Lower leg skin (tissue), 4 donors: ENCODE measurements at regions not wholly inside any gene's neighbourhood (a gene's known extent, or its start where the extent isn't known, plus 50 kb on each side); places are given as distances from the start of the nearest gene placed in this dataset.

Source experiments
- DNase-seq, 2 donors: peaks; one replicate each; pipeline ENCODE4 v3.0.0-alpha.2; 2019; ENCODE audit warnings: low spot score in 2 of 2
- H3K4me3 ChIP-seq: fragments of 200-600 bp; sonication (generic); 2 replicates; pipeline ENCODE4 v1.5.1; 2017; ENCODE audit warnings: mild to moderate bottlenecking, low read depth; ENCODE audit not compliant: poor library complexity, severe bottlenecking
- CTCF ChIP-seq, 3 donors: fragments of 450-650 bp; IDR thresholded peaks; one replicate each; pipeline ENCODE4 v1.5.1; 2016; ENCODE audit warnings: antibody characterized with exemption in 3 of 3, mild to moderate bottlenecking in 3 of 3, moderate library complexity in 2 of 3
- POLR2A ChIP-seq, 2 donors: fragments of 450-650 bp; IDR thresholded peaks; one replicate each; pipeline ENCODE4 v1.6.1; 2016 to 2017; ENCODE audit warnings: antibody characterized with exemption in 2 of 2, mild to moderate bottlenecking in 1 of 2, moderate library complexity in 1 of 2
- WGBS, 2 donors: methylation state at CpG; one replicate each; pipeline ENCODE4 v1.1.5; 2018; 5-methylcytosine and 5-hydroxymethylcytosine counted together
- intact Hi-C: fragments of 100-400 bp; cut with DNase I; formaldehyde crosslinking; loops from one replicate; pipeline ENCODE4 v1.15.0; 2023; ENCODE audit warnings: low total_unique reads

GRCh38 chr15:98257290-98257689, 296.8 kb downstream of the ARRDC4 start:
- no peak for DNase-seq
- intact Hi-C loops = no loop called here
- TF ChIP-seq POLR2A (IDR thresholded peaks at IDR 0.05) = no peak
- TF ChIP-seq CTCF (IDR thresholded peaks at IDR 0.05) = no peak
- WGBS, 2 donors = 19 to 22% methylated on average over 2 of the region's 2 CpGs
- no peak overlapping the region for H3K4me3 ChIP-seq

- H3K4me3 ChIP-seq = no peak overlapping the region
- WGBS, 2 donors = 84 to 88% methylated on average over 2 of the region's 2 CpGs
- DNase-seq = no peak
- intact Hi-C loops = no loop called here
- TF ChIP-seq CTCF (IDR thresholded peaks at IDR 0.05) (no peak), POLR2A (IDR thresholded peaks at IDR 0.05) (no peak)
These were observed 303.3 kb downstream of the ARRDC4 start for GRCh38 chr15:98263787-98264186.

GRCh38 chr15:98266295-98266694, 305.8 kb downstream of the ARRDC4 start:
- no peak for DNase-seq
- intact Hi-C loops = loop anchor here (5.0 kb wide), 1 partner anchor 124 kb away; no protein-coding TSS in a partner anchor
- TF ChIP-seq POLR2A (IDR thresholded peaks at IDR 0.05) = no peak
- TF ChIP-seq CTCF (IDR thresholded peaks at IDR 0.05) = no peak
- no peak overlapping the region for H3K4me3 ChIP-seq
- WGBS, 2 donors = 84 to 86% methylated on average over 9 of the region's 9 CpGs

- TF ChIP-seq CTCF (IDR thresholded peaks at IDR 0.05) (no peak), POLR2A (IDR thresholded peaks at IDR 0.05) (no peak)
- 91 to 97% methylated on average over 10 of the region's 10 CpGs for WGBS, 2 donors
- H3K4me3 ChIP-seq = no peak overlapping the region
- DNase-seq = no peak
- intact Hi-C loops = loop anchor here (5.0 kb wide), 1 partner anchor 126 kb away; no protein-coding TSS in a partner anchor
These were observed 307.7 kb downstream of the ARRDC4 start for GRCh38 chr15:98268163-98268562.

GRCh38 chr15:98272625-98273024, 312.1 kb downstream of the ARRDC4 start:
- WGBS, 2 donors = 60 to 64% methylated on average over 4 of the region's 4 CpGs
- H3K4me3 ChIP-seq = no peak overlapping the region
- intact Hi-C loops = no loop called here
- TF ChIP-seq CTCF (IDR thresholded peaks at IDR 0.05) (no peak), POLR2A (IDR thresholded peaks at IDR 0.05) (no peak)
- DNase-seq = no peak

GRCh38 chr15:98276018-98276417, 315.5 kb downstream of the ARRDC4 start:
- no peak overlapping the region for H3K4me3 ChIP-seq
- no peak for TF ChIP-seq POLR2A (IDR thresholded peaks at IDR 0.05)
- TF ChIP-seq CTCF (IDR thresholded peaks at IDR 0.05) = no peak
- 60 to 70% methylated on average over 3 of the region's 3 CpGs for WGBS, 2 donors
- intact Hi-C loops = no loop called here
- no peak for DNase-seq
